ENCODE measurements at regions not wholly inside any gene's neighbourhood (a gene's known extent, or its start where the extent isn't known, plus 50 kb on each side); places are given as distances from the start of the nearest gene placed in this dataset.

DNA sequence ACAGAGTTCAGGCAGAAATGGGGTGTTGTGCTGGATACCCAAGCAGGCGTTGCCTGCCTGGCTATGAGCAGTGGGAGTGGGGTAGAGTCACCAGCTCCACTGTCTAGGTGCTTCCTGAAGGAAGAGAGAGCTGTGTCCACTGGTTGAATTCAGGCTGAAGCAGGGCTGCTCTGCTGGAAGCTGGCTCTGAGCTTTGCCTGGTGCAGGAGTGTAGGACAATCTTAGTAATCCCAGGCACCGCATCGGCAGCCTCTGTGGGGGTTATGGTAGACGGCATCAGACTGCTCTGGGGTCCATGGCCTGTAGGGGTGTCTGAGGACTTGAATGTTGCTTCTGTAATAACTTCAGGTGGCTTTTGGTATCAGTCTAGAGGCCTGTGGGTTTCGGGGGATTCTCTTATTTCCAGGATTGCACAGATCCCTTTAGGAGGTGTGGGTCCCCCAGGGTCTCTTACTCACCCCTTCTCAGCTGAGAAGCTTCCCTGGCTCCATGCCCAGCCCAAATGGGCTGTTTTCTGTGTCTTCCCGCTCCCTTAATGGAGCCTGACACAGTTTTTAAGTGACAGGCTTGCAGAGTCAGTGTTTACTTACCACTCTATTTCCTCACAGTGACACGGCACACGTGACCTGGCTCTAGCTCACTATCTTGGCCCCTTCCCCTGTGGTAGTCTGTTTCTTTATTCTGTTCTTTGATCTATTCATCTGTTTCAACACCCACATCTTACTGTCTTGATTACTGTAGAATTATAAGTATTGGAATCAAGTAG is 644.3 kb downstream of the CBLN2 start:
- no peak for DNase-seq (ENCODE audit: low read depth)

DNA sequence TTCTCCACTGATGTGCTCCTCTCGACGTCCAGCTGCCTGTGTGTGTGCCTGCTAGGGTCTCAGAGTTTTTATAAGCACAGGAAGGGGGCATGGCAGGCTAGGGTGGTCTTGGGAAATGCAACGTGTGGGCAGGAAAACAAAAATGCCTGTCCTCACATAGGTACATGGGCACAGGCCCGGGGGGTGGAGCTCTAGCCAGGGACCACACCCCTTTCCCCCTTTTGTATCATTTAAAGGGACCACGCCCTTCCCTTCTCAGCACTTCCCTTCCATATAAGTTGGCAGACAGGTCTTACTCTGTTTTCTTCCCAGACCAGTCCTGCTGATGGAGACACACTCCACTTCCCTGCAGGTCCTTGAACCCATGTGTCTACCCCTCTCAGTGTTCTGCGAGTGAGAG is 645.0 kb downstream of the CBLN2 start:
- DNase-seq (ENCODE audit: low read depth) = no peak

DNA sequence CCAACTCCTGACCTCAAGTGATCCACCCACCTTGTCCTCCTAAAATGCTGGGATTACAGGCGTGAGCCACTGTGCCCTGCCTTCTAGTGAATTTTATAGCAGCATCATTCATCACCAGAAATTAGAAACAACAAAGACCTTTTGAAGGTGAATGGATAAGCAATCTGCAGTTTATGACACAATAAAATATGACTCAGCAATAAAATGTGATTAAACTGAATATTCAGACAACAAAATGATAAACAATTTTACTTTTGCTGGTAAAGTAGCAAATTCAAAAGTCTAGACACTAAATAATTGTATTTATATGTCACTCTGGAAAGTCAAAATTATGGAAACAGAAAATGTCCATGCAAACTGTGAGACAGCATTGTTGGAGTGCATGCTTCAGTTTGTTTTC is 656.6 kb downstream of the CBLN2 start:
- no peak for DNase-seq (ENCODE audit: low read depth)

DNA sequence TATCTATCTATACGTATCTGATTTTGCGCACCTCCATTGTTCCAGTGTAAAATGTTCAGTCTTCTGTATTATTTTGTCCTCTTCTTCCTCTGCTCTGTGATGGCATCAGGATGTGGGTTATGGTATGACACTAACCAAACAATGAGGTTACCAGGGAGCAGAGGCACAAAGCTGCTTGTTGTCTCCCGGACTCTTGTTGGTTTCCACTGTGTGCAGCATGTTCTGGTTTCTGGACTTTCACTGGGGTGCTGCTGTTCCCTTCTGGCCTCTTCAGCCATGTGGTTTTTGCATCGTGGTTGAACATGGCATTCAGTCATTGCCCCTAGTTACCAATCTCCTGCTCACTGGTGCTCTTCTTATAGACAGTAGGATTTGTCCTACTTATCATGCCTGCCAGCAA is 665.9 kb downstream of the CBLN2 start:
- no peak for DNase-seq (ENCODE audit: low read depth)

DNA sequence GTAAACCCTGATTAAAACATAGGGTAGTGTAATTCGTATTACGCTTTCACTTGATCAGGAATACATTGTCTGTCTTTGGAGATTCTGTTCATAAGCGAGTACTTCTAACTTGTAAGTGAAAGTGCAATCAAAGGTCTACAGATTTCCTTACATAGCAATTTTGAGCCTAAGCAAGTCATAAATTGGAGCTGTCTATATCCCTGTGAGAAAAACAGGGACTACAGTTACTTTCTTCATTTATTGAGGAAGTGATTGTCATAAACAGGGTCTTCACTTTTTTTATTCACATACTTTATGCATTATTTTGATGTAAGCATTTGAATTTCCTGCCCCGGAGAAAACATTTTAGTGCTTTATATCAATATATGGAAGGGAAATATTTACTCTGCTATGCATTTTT is 670.4 kb downstream of the CBLN2 start:
- no peak for DNase-seq (ENCODE audit: low read depth)

DNA sequence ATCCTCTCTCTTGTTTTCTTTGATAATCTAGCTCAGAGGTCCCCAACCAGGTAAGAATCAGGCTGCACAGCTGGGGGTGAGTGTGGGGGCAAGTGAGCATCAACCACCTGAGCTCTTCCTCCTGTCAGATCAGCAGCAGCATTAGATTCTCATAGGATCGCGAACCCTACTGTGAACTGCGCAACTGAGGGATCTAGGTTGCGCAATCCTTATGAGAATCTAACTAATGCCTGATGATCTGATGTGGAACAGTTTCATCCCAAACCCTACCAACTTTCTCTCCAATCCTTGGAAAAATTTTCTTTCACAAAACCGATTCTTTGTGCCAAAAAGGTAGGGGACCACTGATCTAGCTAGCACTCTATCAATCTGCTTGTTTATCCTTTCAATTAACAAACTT is 678.3 kb downstream of the CBLN2 start:
- DNase-seq (ENCODE audit: low read depth) = no peak

DNA sequence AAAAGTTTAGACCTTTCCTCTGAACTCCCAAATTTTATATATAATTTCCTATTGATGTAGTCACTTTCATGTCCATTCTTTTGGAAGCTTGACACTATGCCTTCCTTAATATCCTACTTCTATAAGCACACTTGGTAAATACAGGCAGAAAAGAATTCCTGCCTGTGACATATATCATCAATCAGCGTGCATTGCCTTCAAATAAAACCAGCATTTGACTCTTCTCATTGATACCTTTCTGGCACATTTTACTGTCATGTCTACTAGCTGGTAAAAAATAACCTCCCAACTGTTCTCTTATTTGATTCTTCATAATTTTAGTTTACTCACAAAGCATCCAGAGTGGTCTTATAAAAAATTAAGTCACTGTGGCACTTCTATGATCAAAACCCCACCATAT is 693.5 kb downstream of the CBLN2 start:
- DNase-seq (ENCODE audit: low read depth) = no peak

DNA sequence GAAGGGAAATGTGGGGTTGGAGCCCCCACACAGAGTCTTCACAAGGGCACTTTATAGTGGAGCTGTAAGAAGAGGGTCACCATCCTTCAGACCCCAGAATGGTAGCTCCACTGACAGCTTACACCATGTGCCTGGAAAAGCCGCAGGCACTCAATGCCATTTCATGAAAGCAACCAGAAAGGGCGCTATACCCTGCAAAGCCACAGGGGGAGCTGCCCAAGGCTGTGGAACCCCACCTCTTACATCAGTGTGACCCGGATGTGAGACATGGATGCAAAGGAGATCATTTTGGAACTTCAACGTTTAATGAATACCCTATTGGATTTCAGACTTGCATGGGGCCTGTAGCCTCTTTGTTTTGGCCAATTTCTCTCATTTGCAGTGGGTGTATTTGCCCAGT is 694.7 kb downstream of the CBLN2 start:
- no peak for DNase-seq (ENCODE audit: low read depth)

DNA sequence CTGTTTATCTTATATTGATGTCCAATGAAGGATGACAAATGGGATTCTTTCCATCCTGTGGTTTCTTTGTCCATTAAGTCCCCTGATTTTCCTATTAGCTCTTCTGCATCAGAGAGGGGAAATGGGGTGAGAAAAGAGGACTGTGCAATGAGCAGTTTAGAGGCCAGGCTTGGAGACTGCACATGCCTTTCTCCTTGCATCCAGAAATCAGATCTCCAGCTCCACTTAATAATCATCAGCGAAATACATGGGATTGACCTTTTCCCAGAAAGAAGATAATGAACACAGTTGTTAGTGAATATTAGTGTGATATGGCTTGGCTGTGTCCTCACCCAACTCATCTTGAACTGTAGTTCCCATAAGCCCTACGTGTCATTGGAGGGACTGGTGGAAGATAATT is 697.4 kb downstream of the CBLN2 start:
- no peak for DNase-seq (ENCODE audit: low read depth)

DNA sequence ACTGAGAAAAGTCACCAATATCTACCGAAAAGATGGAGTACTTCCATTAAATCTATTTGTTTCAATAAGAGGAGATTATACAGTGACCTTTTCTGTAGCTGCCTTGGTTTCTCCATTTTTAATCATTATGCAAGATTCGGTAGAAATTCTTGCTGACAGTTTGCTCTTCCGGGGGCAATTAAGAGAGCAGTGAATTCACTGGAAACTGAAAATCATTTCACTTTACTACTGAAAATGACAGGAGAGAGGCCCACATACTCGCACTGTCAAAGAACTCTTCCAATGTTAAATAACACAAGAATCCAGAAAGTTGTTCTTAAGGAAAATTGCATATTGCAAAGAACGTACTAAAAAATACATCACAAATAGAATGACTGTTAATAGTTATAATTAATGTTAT is 699.3 kb downstream of the CBLN2 start:
- DNase-seq (ENCODE audit: low read depth) = no peak

DNA sequence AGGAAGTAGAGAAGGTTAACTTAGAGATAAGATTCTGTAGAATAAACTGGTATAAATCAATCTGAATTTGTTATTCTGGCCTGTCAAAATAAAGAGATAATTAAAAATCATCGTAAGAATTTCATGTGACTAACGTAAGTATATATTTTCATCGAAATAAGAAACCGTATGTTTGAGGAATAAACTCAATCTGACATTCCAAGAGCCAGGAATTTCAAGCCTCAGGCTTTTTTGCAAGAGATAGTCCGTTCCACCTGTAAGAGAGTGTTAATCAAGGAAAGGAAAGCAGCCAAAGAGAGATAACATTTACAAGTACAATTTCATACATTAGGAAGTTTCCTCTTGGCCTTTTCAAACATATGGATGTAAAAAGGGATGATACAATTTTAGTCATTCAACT is 701.5 kb downstream of the CBLN2 start:
- DNase-seq (ENCODE audit: low read depth) = no peak

DNA sequence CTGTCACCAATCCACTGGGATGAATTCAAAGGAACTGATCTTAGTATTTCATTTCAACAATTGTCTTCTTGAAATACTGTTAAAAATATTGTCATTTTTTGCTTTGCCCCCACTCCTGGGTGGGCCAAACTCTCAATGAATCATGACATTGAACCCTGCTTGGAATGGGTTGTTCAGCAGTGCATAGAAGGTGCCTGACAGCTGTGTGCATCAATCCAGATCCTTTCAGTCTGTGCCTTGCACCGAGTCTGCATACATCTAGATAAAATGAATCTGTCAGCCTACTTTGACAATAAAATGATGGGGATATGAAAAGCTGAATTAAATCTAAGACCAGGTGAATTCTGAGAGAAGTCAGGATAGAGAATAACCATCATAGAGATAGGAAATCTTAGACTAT is 706.6 kb downstream of the CBLN2 start:
- DNase-seq (ENCODE audit: low read depth) = no peak

DNA sequence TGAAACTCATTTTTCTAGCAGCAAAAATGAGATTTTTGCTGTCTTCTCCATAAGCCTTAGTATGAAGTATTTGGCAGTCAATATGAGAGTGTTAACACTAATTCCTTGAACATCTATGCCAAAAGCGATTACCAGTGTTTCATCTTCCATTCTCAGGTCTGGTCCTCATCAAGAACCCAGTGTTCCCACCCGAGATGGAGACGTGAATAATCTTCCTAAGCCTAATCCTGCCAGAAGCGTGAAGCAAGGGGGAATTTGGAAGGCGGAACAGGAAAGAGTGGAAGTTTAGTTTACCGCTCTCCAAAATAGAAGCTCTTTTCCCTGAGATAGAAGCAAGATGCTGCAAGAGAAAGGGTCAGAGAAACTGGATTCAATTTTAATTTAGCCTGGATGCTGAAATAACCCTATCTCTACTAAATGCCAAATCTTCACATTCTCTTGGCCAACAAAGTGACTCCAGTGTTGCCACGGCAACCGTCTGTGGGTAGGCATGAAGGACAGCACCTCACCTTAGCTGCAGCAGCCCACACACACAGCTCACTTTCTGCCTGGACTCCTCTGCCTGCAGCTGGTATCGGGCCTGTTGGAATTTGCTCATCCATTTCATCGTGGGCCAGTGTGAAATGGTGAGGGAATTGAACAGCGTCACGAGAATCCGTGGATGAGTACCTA is 711.1 kb downstream of the CBLN2 start:
- DNase-seq (ENCODE audit: low read depth) = no peak

DNA sequence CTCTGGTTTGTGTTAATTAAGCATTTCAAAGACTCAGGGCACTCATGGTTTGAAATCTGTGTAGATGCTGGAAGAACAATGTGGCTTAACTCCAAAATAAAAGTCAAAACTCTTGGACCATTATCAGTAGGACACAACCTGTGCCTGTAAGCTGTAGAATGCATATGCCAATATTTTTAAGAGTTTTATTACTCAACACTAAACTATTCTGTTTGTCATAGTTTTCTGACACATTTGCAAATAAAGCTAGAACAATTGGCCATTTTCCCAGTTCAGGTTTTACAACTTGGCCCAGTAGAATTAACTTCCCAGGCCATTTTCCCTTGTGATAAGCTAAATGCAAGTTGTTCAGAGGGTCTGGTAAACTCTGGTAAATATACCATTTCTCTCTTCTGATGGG is 713.1 kb downstream of the CBLN2 start:
- no peak for DNase-seq (ENCODE audit: low read depth)

DNA sequence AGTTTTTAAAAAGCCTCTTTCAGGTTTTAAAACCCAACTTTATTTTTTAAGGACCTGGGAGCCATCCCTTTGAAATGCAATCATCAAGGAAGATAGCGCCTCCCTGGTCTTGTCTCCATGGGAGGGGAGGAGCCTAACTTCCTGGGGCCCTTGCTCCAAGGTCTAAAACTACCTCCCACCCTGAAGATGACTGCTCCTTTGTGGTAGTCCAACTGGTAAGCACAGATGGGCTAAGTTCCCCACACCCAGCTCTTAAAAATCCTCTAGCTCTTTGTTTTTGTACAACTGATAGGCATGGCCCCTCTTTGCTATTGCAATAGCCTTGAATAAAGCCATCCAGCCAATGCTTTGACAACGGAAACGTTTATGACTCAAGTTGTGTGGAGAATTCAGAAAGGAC is 716.8 kb downstream of the CBLN2 start:
- DNase-seq (ENCODE audit: low read depth) = no peak

DNA sequence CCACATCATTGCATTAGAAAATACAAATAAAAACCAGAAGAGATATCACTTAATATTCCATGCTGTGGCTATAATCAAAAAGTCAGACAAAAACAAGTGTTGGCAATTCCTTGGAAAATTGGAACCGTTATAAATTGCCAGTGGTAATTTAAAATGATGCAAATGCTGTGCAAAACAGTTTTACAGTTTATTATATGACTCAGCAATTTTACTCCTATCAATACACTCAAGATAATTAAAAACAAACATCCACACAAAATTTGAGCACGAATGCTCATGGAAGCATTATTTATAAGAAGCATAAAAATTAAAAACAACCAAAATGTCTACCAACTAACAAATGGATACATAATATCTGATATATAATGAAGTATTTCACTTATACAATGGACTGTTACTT is 728.8 kb downstream of the CBLN2 start:
- DNase-seq (ENCODE audit: low read depth) = no peak

DNA sequence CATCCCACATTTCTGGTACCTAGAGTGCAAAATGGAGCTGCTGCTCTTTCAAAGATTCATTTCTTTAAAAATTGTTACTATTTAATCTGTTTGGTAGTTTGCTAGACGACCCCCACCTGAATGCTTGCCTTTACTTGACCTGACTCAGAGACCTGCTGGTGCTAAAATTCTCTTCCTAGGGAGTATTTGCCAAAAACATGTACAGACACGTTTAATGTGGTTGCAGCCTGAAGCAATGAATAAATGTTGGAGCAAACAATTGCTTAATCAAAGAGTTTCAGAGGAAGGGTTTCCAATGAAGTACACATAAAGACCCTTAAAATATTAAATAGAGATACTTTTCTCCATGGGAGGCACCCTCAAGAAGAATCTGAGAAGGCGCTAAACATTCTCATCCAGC is 734.4 kb downstream of the CBLN2 start:
- no peak for DNase-seq (ENCODE audit: low read depth)

DNA sequence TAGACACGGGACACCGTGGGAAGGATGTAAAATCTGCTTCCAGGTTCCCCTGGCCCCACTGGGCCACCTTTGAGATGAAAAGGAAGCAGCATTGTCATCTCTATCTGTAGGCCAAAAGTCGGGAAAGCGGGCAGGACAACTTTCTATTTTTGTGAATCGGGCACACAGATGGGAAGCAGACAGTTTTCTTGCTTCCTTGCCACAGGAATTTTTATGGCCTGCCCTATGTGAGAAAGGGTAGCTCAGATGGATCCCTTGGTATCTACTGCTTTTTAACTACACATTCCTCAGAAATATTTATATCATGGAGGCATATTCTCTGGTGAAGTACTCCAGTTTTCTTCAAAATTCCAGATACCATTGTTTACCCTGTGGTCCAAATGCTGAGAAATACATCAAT is 735.5 kb downstream of the CBLN2 start:
- DNase-seq (ENCODE audit: low read depth) = no peak

DNA sequence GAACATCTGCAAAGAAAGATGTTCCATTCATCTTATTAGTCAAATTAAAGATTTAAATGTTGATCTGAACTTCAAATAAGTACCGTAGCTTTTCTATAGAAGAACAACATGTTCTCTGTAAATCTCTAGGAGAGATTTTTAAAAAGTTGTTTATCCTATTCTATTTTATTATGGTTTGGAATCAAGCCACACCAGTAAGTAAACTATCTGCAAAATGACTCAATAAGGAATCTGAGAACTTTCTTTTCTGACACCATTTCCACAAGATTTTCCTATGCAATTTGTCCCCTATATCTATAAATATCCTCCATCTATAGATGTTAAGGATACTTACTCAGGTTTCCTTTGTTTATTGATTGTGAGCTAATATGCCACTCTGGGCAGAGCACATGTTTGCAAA is 736.6 kb downstream of the CBLN2 start:
- DNase-seq (ENCODE audit: low read depth) = no peak

DNA sequence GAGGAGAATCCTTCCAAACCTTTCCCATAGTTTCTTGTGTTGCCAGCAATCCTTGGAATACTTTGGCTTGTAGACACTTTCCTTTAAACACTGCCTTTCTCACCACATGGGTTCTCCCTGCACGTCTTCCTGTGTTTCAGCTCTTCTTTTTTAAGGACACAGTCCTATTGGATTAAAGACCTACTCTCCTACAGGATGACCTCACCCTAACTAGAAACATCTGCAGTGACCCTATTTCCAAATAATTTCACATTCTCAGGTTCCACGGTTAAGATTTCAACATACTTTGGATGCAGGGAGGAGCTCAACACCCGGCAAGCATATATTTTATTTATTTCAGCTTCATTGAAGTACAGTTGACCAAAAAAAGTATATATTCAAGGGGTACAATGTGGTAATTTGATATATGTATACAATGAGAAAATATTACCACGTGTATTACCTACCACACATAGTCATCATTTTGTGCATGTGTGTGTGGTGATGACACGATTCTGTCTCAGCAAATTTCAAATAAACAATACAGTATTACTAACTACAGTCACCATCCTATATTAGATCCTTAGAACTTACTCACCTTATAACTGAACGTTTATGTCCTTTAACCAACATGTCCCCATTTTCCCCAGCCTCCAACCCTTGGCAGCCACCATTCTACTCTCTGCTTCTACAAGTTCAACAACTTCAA is 745.0 kb downstream of the CBLN2 start:
- no peak for DNase-seq (ENCODE audit: low read depth)

DNA sequence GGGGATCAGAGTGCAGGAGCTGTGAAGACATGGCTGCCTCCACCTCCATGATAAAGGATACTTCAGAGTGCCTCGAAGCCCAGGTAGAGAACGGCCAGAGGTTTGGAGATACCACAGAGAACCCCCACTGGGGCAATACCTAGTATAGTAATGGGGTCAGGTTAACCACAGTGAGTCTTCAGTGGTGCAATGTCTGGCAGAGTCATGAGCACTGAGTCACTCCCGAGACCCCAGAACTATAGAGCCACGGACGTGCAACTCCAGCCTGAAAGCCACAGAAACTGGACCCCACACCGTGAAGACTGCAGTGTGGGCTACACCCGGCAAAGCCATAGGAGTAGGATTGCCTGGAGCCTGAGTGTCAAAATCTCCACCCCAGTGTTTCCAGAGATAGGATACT is 746.6 kb downstream of the CBLN2 start:
- no peak for DNase-seq (ENCODE audit: low read depth)

DNA sequence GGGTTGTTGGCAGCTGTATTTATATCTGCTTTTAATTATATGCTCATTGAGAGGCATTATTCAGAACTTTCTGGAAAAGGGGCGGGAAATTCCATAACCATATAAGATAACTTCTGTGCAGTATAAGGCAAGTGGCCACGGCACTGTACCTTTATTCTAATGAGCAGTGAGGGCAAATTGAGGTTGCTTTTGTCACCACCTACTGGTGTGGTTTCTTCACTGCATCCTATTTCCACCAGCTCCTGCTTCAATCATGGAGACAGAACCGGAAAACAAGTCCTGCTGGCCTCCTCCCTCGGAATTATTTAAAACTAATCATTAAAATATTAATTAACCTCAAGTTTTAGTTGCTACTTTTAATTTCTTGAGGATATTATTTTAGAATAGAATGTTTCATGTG is 759.4 kb downstream of the CBLN2 start:
- no peak for DNase-seq (ENCODE audit: low read depth)

DNA sequence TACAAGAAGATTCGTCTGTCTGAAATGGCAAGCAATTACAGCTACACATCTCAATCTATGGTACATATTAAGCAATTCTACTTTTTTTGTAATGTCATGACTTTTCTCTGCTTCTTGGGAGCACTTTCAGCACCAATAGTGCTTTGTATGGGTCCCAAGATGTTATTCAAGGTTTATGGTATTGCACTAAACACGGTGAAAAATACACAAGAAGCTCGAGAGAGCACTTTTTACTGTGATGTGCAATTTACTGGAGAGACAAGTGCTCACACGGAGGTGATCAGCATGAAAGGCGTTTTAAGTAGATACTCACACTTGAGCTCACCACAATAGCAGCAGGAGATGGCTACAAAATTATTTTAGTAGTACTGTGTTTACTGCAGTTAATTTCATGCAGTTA is 783.6 kb downstream of the CBLN2 start:
- no peak for DNase-seq (ENCODE audit: low read depth)

DNA sequence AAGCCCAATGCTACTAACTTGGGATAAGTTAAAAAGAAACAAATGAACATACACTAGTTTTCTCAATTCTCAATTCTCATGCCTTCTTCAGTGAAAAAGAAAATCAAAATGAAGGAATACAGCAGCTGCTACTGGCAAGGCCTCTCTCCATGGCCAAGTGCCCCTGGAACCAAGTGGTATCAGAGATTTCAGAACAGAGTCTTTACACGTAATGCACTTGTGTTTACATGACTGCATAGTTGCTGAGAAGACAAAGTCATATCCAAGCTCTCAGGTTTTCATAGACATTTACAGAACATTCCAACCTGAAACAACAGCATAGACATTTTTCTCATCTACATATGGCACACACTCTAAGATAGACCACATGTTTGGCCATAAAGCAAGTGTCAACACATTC is 789.9 kb downstream of the CBLN2 start:
- no peak for DNase-seq (ENCODE audit: low read depth)

Measured in HS-27A (cell line).